Dermis microvascular lymphatic vessel endothelial cell (primary cell): ENCODE measurements at regions not wholly inside any gene's neighbourhood (a gene's known extent, or its start where the extent isn't known, plus 50 kb on each side); places are given as distances from the start of the nearest gene placed in this dataset.

Source experiments
- DNase-seq, 2 donors: peaks; one replicate each; pipeline versions ENCODE4 v3.0.0 to v3.0.0-alpha.2; 2010; ENCODE audit warnings: low read depth in 2 of 2

GRCh38 chr3:124234852-124235252 lies 242.9 kb upstream of the ROPN1 start:
- peak; percentile 86 to 87 for DNase-seq

GRCh38 chr3:124235446-124235845 lies 243.5 kb upstream of the ROPN1 start:
- DNase-seq: no peak

- no peak for DNase-seq
Observed at GRCh38 chr3:124243177-124243859, 251.4 kb upstream of the ROPN1 start.

GRCh38 chr3:124246376-124246775 lies 254.5 kb upstream of the ROPN1 start:
- no peak for DNase-seq

GRCh38 chr3:124246949-124247348 lies 255.0 kb upstream of the ROPN1 start:
- peak; percentile 47 to 61 for DNase-seq

GRCh38 chr3:124248471-124249028 lies 256.6 kb upstream of the ROPN1 start:
- peak; percentile 80 to 88 for DNase-seq

GRCh38 chr3:124249038-124249437 lies 257.1 kb upstream of the ROPN1 start:
- peak in 1 of 2 donors; percentile 10 for DNase-seq

GRCh38 chr3:124250053-124250452 lies 258.1 kb upstream of the ROPN1 start:
- peak; percentile 70 to 81 for DNase-seq

- DNase-seq: no peak
Observed at GRCh38 chr3:124256156-124256555, 264.2 kb upstream of the ROPN1 start.

- no peak for DNase-seq
Observed at GRCh38 chr3:124256599-124256998, 264.7 kb upstream of the ROPN1 start.

- DNase-seq: peak in 1 of 2 donors; percentile 14
Observed at GRCh38 chr3:124257336-124257864, 265.5 kb upstream of the ROPN1 start.

GRCh38 chr3:124258057-124258500 lies 266.2 kb upstream of the ROPN1 start:
- DNase-seq: peak in 1 of 2 donors; percentile 33

- peak in 1 of 2 donors; percentile 54 for DNase-seq
Observed at GRCh38 chr3:124260206-124260915, 268.4 kb upstream of the ROPN1 start.

GRCh38 chr3:124261306-124261705 lies 269.4 kb upstream of the ROPN1 start:
- no peak for DNase-seq

GRCh38 chr3:124263168-124263567 lies 271.2 kb upstream of the ROPN1 start:
- DNase-seq: peak; percentile 70 to 82

GRCh38 chr3:124264346-124264745 lies 272.4 kb upstream of the ROPN1 start:
- no peak for DNase-seq

- DNase-seq: peak in 1 of 2 donors; percentile 85
Observed at GRCh38 chr3:124266487-124266886, 274.6 kb upstream of the ROPN1 start.

GRCh38 chr3:124267406-124267805 lies 275.5 kb upstream of the ROPN1 start:
- DNase-seq: no peak

- no peak for DNase-seq
Observed at GRCh38 chr3:124268355-124268754, 276.4 kb upstream of the ROPN1 start.

- DNase-seq: no peak
Observed at GRCh38 chr3:124269619-124270018, 277.7 kb upstream of the ROPN1 start.

- DNase-seq: peak in 1 of 2 donors; percentile 37
Observed at GRCh38 chr3:124272605-124273151, 280.8 kb upstream of the ROPN1 start.

GRCh38 chr3:124273651-124274050 lies 281.7 kb upstream of the ROPN1 start:
- no peak for DNase-seq
